ENCODE measurements at regions not wholly inside any gene's neighbourhood (a gene's known extent, or its start where the extent isn't known, plus 50 kb on each side); places are given as distances from the start of the nearest gene placed in this dataset.

DNA sequence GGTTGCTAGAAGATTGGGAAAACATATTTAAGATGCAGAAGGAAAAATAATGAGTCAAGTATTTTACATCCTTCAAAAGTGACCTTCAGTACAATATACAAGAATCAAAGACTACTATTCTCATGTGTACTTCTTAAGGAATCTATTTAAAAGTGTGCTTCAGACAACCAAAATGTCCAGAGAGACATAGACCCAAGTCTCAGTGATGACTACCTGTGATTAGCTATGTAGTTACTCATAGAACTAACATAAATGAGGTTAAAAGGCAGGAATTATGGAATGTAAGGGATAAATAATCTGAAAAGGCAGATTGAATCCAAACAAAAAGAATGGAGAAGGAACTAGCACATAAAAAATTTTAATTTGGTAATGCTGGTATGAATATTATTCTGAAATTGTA is 634.7 kb upstream of the FAM241A start:
- no peaks in the 10 kb centered on the region for H3K27me3 ChIP-seq (replicated peaks in 1 of 2; ENCODE audit: control insufficient read depth in 2 of 2, insufficient read depth in 2 of 2, low read length in 1 of 2)
- H4K20me1 ChIP-seq (ENCODE audit: control insufficient read depth, insufficient read depth): no peaks in the 10 kb centered on the region
- in situ Hi-C loops (cut with MboI): no loop called here
- ChIA-PET SMC1A (ENCODE audit: uncharacterized antibody, unreplicated experiment) (no interaction called here), POLR2A (no interaction called here), CTCF (no interaction called here), RAD21 (ENCODE audit: unreplicated experiment) (no interaction called here)
- no TSS peak for BruUV-seq (replicated peaks)
- H3K4me3 ChIP-seq: no peak overlapping the region
- no peaks in the 10 kb centered on the region for H3K36me3 ChIP-seq (ENCODE audit: control insufficient read depth in 2 of 2, insufficient read depth in 2 of 2, low read length in 1 of 2)
- no peak overlapping the region for H3K4me2 ChIP-seq (ENCODE audit: control insufficient read depth, insufficient read depth)
- TF ChIP-seq BCL11A (IDR thresholded peaks at IDR 0.05; ENCODE audit: low read depth, low read length): no peak
- TF ChIP-seq, protein P1, sequence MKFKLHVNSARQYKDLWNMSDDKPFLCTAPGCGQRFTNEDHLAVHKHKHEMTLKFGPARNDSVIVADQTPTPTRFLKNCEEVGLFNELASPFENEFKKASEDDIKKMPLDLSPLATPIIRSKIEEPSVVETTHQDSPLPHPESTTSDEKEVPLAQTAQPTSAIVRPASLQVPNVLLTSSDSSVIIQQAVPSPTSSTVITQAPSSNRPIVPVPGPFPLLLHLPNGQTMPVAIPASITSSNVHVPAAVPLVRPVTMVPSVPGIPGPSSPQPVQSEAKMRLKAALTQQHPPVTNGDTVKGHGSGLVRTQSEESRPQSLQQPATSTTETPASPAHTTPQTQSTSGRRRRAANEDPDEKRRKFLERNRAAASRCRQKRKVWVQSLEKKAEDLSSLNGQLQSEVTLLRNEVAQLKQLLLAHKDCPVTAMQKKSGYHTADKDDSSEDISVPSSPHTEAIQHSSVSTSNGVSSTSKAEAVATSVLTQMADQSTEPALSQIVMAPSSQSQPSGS (IDR thresholded peaks at IDR 0.05; ENCODE audit: low read length): no peak
- TF ChIP-seq, protein P2, sequence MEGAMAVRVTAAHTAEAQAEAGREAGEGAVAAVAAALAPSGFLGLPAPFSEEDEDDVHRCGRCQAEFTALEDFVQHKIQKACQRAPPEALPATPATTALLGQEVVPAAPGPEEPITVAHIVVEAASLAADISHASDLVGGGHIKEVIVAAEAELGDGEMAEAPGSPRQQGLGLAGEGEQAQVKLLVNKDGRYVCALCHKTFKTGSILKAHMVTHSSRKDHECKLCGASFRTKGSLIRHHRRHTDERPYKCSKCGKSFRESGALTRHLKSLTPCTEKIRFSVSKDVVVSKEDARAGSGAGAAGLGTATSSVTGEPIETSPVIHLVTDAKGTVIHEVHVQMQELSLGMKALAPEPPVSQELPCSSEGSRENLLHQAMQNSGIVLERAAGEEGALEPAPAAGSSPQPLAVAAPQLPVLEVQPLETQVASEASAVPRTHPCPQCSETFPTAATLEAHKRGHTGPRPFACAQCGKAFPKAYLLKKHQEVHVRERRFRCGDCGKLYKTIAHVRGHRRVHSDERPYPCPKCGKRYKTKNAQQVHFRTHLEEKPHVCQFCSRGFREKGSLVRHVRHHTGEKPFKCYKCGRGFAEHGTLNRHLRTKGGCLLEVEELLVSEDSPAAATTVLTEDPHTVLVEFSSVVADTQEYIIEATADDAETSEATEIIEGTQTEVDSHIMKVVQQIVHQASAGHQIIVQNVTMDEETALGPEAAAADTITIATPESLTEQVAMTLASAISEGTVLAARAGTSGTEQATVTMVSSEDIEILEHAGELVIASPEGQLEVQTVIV (IDR thresholded peaks at IDR 0.05; ENCODE audit: borderline replicate concordance, partially characterized antibody): no peak
- no peak for TF ChIP-seq PAX5 (IDR thresholded peaks at IDR 0.05; ENCODE audit: borderline replicate concordance, low read depth, low read length)
- TF ChIP-seq ZSCAN29 (IDR thresholded peaks at IDR 0.05): no peak
- no peak for TF ChIP-seq ZNF217 (IDR thresholded peaks at IDR 0.05)
- TF ChIP-seq KAT2A (conservative IDR thresholded peaks at IDR 0.05; ENCODE audit: control insufficient read depth, low read depth, low read length): no peak
- TF ChIP-seq ZNF24 (IDR thresholded peaks at IDR 0.05): no peak
- TF ChIP-seq SUPT20H (IDR thresholded peaks at IDR 0.05; ENCODE audit: borderline replicate concordance, control insufficient read depth, low read depth, low read length): no peak
- TF ChIP-seq JUNB (IDR thresholded peaks at IDR 0.05): no peak
- no peak for TF ChIP-seq WRNIP1 (IDR thresholded peaks at IDR 0.05; ENCODE audit: borderline replicate concordance, low read depth, low read length)
- no peak for TF ChIP-seq FOXK2 (IDR thresholded peaks at IDR 0.05)
- TF ChIP-seq HDAC2 (IDR thresholded peaks at IDR 0.05): no peak
- no peak for TF ChIP-seq ESRRA (IDR thresholded peaks at IDR 0.05; ENCODE audit: low read length)
- TF ChIP-seq PAX8 (IDR thresholded peaks at IDR 0.05): no peak
- TF ChIP-seq SMARCA5 (IDR thresholded peaks at IDR 0.05): no peak
- no peak for TF ChIP-seq POLR2A (IDR thresholded peaks at IDR 0.05; ENCODE audit: low read depth, low read length)
- H2AFZ ChIP-seq (ENCODE audit: control insufficient read depth, low read depth, low read length): no peak overlapping the region
- FAIRE-seq (no peak), DNase-seq (ENCODE audit: low read depth, low spot score) (no peak), ATAC-seq (no peak)
- H3K79me2 ChIP-seq (ENCODE audit: control insufficient read depth, insufficient read depth, low read length): no peaks in the 10 kb centered on the region
- H3K9ac ChIP-seq (ENCODE audit: control insufficient read depth, insufficient read depth, low read length): no peak overlapping the region
- H3K27ac ChIP-seq (ENCODE audit: control insufficient read depth, insufficient read depth): no peak overlapping the region
- no peaks in the 10 kb centered on the region for H3K4me1 ChIP-seq (ENCODE audit: control insufficient read depth, insufficient read depth, low read length)
- H3K9me3 ChIP-seq (replicated peaks; ENCODE audit: control insufficient read depth, insufficient read depth, low read length): no peaks in the 10 kb centered on the region
- intact Hi-C loops (cut with micrococcal nuclease; ENCODE audit: unreplicated experiment): no loop called here
